HUES64 (cell line): ENCODE measurements at regions not wholly inside any gene's neighbourhood (a gene's known extent, or its start where the extent isn't known, plus 50 kb on each side); places are given as distances from the start of the nearest gene placed in this dataset.

Experiments
- H3K27ac ChIP-seq: 2 replicates; pipeline ENCODE4 v1.7.0; 2013; ENCODE audit warnings: low read depth, low read length, inconsistent platforms
- H3K27me3 ChIP-seq: 2 replicates; pipeline ENCODE4 v1.6.1; 2013; ENCODE audit warnings: mild to moderate bottlenecking, low read length; ENCODE audit not compliant: insufficient read depth
- H3K36me3 ChIP-seq: 2 replicates; pipeline ENCODE4 v1.6.1; 2013; ENCODE audit warnings: mild to moderate bottlenecking, low read length; ENCODE audit not compliant: insufficient read depth
- H3K4me1 ChIP-seq: 2 replicates; pipeline ENCODE4 v1.6.1; 2013; ENCODE audit warnings: mild to moderate bottlenecking, low read length, moderate library complexity; ENCODE audit not compliant: insufficient read depth
- H3K4me3 ChIP-seq: 2 replicates; pipeline ENCODE4 v1.5.1; 2013; ENCODE audit warnings: mild to moderate bottlenecking, low read length, moderate library complexity
- H3K9ac ChIP-seq: 2 replicates; pipeline ENCODE4 v1.6.1; 2013; ENCODE audit warnings: mild to moderate bottlenecking, low read depth, low read length
- H3K9me3 ChIP-seq: 2 replicates; pipeline ENCODE4 v1.6.1; 2013; ENCODE audit warnings: low read depth, low read length; ENCODE audit not compliant: insufficient read depth
- WGBS: fragments of 150-250, 120-280 bp; methylation state at CpG from one replicate; pipeline ENCODE4 v1.1.7; 2013; ENCODE audit warnings: missing lambda C conversion rate; 5-methylcytosine and 5-hydroxymethylcytosine counted together

- Histone ChIP-seq H3K9me3 (no peaks in the 10 kb centered on the region), H3K27ac (no peak overlapping the region), H3K4me3 (no peak overlapping the region), H3K9ac (no peak overlapping the region), H3K4me1 (no peaks in the 10 kb centered on the region), H3K36me3 (no peaks in the 10 kb centered on the region), H3K27me3 (no peaks in the 10 kb centered on the region)
- 88% methylated on average over 3 of the region's 4 CpGs for WGBS
Measured at GRCh38 chr10:43931308-43931930, 282.7 kb upstream of the ZNF32 start.

DNA sequence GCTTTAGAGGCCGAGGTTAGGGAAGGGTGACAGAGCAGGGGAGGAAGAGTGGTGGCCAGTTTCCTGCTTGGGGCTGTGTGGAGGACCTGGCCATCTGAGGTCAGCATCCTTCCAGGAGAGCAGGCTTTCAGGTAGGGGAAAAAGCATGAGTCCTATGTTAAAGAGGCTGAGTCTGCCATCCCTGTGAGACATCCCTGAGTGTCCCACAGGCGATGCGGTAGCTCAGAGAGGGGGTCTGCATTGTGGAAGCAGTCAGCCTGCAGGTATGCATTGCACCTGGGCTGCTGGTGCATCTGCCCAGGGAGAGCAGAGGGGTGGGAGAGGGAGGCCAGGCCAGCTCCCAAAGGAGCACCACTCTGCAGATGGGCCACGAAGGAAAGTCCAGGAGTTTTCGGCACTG lies 282.1 kb upstream of the ZNF32 start:
- WGBS = 96% methylated on average over 5 of the region's 5 CpGs
- Histone ChIP-seq H3K27me3 (no peaks in the 10 kb centered on the region), H3K4me3 (no peak overlapping the region), H3K36me3 (no peaks in the 10 kb centered on the region), H3K9me3 (no peaks in the 10 kb centered on the region), H3K4me1 (no peaks in the 10 kb centered on the region), H3K9ac (no peak overlapping the region), H3K27ac (no peak overlapping the region)

DNA sequence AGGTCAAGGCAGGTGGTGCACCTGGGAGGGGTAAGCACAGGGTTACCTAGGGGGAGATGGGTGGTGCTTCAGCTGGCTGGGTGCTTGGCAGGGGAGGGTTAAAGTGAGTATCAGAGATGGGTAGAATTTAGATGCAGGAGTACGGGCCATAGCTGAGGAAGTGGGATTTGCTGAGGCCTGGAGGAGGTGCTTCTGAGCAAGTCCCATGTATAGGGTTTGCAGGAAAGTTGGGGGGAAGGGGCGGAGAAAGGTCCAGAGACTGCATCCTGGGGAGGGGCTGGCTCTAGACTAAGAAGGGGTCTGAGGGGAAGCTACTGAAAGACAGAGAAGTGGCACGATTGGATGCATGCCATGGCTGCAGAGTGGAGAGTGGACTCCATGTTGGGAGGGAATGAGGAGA lies 281.6 kb upstream of the ZNF32 start:
- Histone ChIP-seq H3K27ac (no peak overlapping the region), H3K4me3 (no peak overlapping the region), H3K9me3 (no peaks in the 10 kb centered on the region), H3K4me1 (no peaks in the 10 kb centered on the region), H3K36me3 (no peaks in the 10 kb centered on the region), H3K27me3 (no peaks in the 10 kb centered on the region), H3K9ac (no peak overlapping the region)
- WGBS = 90% methylated on average over 3 of the region's 3 CpGs

DNA sequence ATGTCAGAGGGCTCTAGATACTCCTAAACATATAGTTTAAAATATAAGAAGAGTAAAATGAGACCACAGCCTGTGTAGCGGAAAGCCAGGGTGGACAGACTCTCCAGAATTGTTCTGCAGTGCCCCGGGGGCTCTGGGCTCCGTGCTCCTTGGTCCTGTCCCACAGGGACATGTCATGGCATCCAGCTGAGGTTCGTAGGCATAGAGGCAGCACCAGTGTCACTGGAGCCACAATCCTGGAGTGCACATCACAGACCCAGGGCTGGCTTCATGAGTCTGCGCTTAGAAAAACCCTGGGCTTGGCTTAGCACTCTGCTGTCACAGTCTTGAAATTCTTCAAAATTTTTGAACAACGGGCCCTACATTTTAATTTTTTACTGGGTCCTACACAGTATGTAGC lies 280.4 kb upstream of the ZNF32 start:
- Histone ChIP-seq H3K27me3 (no peaks in the 10 kb centered on the region), H3K36me3 (no peaks in the 10 kb centered on the region), H3K4me1 (no peaks in the 10 kb centered on the region), H3K4me3 (no peak overlapping the region), H3K27ac (no peak overlapping the region), H3K9ac (no peak overlapping the region), H3K9me3 (no peaks in the 10 kb centered on the region)
- 94% methylated on average over 6 of the region's 6 CpGs for WGBS

- H3K36me3 ChIP-seq = no peaks in the 10 kb centered on the region
- H3K4me1 ChIP-seq = no peaks in the 10 kb centered on the region
- no peaks in the 10 kb centered on the region for H3K9me3 ChIP-seq
- no peaks in the 10 kb centered on the region for H3K27me3 ChIP-seq
- no peak overlapping the region for H3K9ac ChIP-seq
- WGBS = 94% methylated on average over 7 of the region's 7 CpGs
- no peak overlapping the region for H3K27ac ChIP-seq
- H3K4me3 ChIP-seq = no peak overlapping the region
Measured at GRCh38 chr10:43928425-43928968, 279.8 kb upstream of the ZNF32 start.

GRCh38 chr10:43926875-43927406 lies 278.3 kb upstream of the ZNF32 start:
- H3K36me3 ChIP-seq = no peaks in the 10 kb centered on the region
- H3K27ac ChIP-seq = no peak overlapping the region
- H3K4me3 ChIP-seq = no peak overlapping the region
- H3K9ac ChIP-seq = no peak overlapping the region
- no peaks in the 10 kb centered on the region for H3K4me1 ChIP-seq
- no peaks in the 10 kb centered on the region for H3K27me3 ChIP-seq
- WGBS = 83% methylated on average over 7 of the region's 7 CpGs
- H3K9me3 ChIP-seq = no peaks in the 10 kb centered on the region; the same call in 1 of the 2 replicates

DNA sequence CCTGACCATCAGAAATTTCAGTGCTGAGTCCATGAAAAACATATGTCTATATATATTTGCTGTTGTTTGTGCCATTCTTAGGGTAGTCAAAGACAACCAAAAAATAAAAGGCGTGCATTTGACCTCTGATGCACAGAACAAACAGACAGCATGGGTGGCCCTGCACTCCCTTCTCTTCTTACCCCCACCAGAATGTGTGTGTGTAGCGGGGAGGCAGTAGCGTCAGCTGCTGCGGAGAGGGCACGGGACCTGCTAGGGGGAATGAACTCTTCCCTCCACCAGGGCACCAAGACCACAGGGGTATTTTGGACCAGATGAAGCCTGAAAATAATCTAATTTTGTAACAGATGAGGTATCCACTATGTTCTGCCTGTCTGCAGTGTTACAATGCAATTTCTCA lies 277.7 kb upstream of the ZNF32 start:
- no peak overlapping the region for H3K9ac ChIP-seq
- H3K4me3 ChIP-seq = no peak overlapping the region
- H3K36me3 ChIP-seq = no peaks in the 10 kb centered on the region
- 100% methylated on average over 5 of the region's 5 CpGs for WGBS
- no peak overlapping the region for H3K27ac ChIP-seq
- no peaks in the 10 kb centered on the region for H3K4me1 ChIP-seq
- no peaks in the 10 kb centered on the region for H3K27me3 ChIP-seq
- H3K9me3 ChIP-seq = peaks cover 4% of the 10 kb centered on the region; the same call in 1 of the 2 replicates

DNA sequence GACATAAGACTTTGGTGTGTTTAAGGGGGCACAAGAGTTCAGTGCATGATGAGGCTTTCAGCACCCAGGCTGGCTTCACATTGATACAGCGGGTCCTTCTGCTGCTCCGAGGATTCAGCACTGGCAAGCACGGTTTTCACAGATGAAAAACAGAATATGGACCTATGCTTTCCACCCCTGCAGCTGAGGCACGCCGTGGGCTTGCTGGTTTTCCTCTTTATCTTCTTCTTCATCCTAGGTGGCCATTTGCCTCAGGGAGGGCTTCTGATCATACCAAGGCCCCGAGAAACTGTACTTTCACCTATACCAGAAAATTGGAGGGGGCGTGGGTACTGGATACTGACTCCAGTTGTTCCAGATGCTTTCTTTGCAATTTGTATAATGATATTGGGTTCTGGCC lies 277.1 kb upstream of the ZNF32 start:
- Histone ChIP-seq H3K27ac (no peak overlapping the region), H3K36me3 (no peaks in the 10 kb centered on the region), H3K27me3 (no peaks in the 10 kb centered on the region), H3K9ac (no peak overlapping the region), H3K9me3 (peaks cover 10% of the 10 kb centered on the region; the same call in 1 of the 2 replicates), H3K4me1 (no peaks in the 10 kb centered on the region), H3K4me3 (no peak overlapping the region)
- WGBS = 96% methylated on average over 7 of the region's 7 CpGs

DNA sequence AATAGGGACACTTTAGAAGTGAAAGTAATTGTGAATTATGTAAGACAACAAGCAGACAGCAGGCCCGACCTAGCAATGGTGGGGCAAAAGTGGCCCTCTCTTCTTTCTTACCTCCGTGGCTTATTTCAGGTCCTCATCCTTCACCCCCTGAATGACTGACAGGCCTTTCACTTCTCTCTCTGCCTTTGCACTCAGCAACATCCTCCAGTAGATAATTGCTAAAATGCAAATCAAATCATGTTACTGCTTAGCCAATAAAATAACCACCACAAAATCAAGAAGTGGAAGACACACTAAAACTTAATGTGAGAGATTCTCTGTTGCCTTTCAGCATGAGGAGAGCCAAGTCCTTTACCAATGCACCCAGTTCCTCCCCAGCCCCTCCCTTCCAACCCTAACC lies 274.6 kb upstream of the ZNF32 start:
- Histone ChIP-seq H3K4me3 (no peak overlapping the region), H3K9ac (no peak overlapping the region), H3K36me3 (no peaks in the 10 kb centered on the region), H3K27me3 (no peaks in the 10 kb centered on the region), H3K27ac (no peak overlapping the region), H3K9me3 (peaks cover 16% of the 10 kb centered on the region), H3K4me1 (no peaks in the 10 kb centered on the region)
- 68% methylated on average over 2 of the region's 2 CpGs for WGBS

GRCh38 chr10:43922335-43923280 lies 273.9 kb upstream of the ZNF32 start:
- Histone ChIP-seq H3K36me3 (no peaks in the 10 kb centered on the region), H3K9ac (no peak overlapping the region), H3K9me3 (peaks cover 16% of the 10 kb centered on the region), H3K27ac (no peak overlapping the region), H3K27me3 (no peaks in the 10 kb centered on the region), H3K4me1 (no peaks in the 10 kb centered on the region), H3K4me3 (no peak overlapping the region)
- WGBS = 90% methylated on average over 9 of the region's 9 CpGs

DNA sequence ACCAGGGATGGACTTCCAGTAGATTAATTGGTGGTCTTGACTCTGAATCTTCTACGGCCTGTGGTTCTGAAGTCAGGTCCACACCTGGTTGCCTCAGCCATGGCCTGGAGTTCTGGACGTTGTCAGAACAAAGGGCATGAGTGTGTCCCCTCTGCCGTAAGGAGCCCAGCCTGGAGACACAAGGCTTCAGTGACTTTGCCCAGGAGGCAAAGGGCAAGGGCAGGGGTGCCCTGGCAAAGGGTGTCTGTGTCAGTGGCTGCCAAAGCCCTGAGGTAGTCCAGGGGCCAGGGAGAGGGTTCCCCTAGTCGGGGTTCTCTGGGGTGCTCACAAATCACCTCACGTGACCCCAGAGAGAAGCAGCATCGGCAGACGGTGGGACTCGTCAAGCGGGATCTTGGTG lies 273.2 kb upstream of the ZNF32 start:
- H3K36me3 ChIP-seq = no peaks in the 10 kb centered on the region
- peaks cover 16% of the 10 kb centered on the region for H3K9me3 ChIP-seq
- no peak overlapping the region for H3K4me3 ChIP-seq
- no peaks in the 10 kb centered on the region for H3K27me3 ChIP-seq
- WGBS = 97% methylated on average over 8 of the region's 9 CpGs
- no peak overlapping the region for H3K27ac ChIP-seq
- no peaks in the 10 kb centered on the region for H3K4me1 ChIP-seq
- no peak overlapping the region for H3K9ac ChIP-seq
